ENCODE measurements at regions not wholly inside any gene's neighbourhood (a gene's known extent, or its start where the extent isn't known, plus 50 kb on each side); places are given as distances from the start of the nearest gene placed in this dataset.
"Not testable (repeated sequence)": the region's sequence is repeated elsewhere in the genome, so short reads cannot be mapped to it uniquely, and the experiment has no call there.

- not testable (repeated sequence) for DNase-seq (ENCODE audit: low read depth)
Observed at GRCh38 chr5:89630064-89630463, 747.1 kb upstream of the MEF2C start.

- DNase-seq (ENCODE audit: low read depth) = no peak
Observed at GRCh38 chr5:89628876-89629635, 746.1 kb upstream of the MEF2C start.

GRCh38 chr5:89615839-89616518 is 733.0 kb upstream of the MEF2C start:
- DNase-seq (ENCODE audit: low read depth) = no peak

GRCh38 chr5:89613222-89613956 is 730.4 kb upstream of the MEF2C start:
- DNase-seq (ENCODE audit: low read depth) = no peak

- DNase-seq (ENCODE audit: low read depth) = no peak
Observed at GRCh38 chr5:89606939-89607534, 724.1 kb upstream of the MEF2C start.

- DNase-seq (ENCODE audit: low read depth) = no peak
Observed at GRCh38 chr5:89604342-89604741, 721.4 kb upstream of the MEF2C start.

- no peak for DNase-seq (ENCODE audit: low read depth)
Observed at GRCh38 chr5:89601880-89602279, 718.9 kb upstream of the MEF2C start.

GRCh38 chr5:89597878-89598277 is 714.9 kb upstream of the MEF2C start:
- DNase-seq (ENCODE audit: low read depth) = no peak

GRCh38 chr5:89596821-89597220 is 713.8 kb upstream of the MEF2C start:
- DNase-seq (ENCODE audit: low read depth) = no peak

GRCh38 chr5:89595056-89595455 is 712.1 kb upstream of the MEF2C start:
- no peak for DNase-seq (ENCODE audit: low read depth)

- peak; percentile 14 for DNase-seq (ENCODE audit: low read depth)
Observed at GRCh38 chr5:89584339-89584956, 701.5 kb upstream of the MEF2C start.

GRCh38 chr5:89583534-89583933 is 700.5 kb upstream of the MEF2C start:
- no peak for DNase-seq (ENCODE audit: low read depth)

- DNase-seq (ENCODE audit: low read depth) = no peak
Observed at GRCh38 chr5:89582768-89583339, 699.9 kb upstream of the MEF2C start.

GRCh38 chr5:89580976-89581375 is 698.0 kb upstream of the MEF2C start:
- no peak for DNase-seq (ENCODE audit: low read depth)

- DNase-seq (ENCODE audit: low read depth) = no peak
Observed at GRCh38 chr5:89575319-89575718, 692.3 kb upstream of the MEF2C start.

GRCh38 chr5:89573345-89573744 is 690.4 kb upstream of the MEF2C start:
- DNase-seq (ENCODE audit: low read depth) = no peak

- DNase-seq (ENCODE audit: low read depth) = no peak
Observed at GRCh38 chr5:89572696-89573095, 689.7 kb upstream of the MEF2C start.

GRCh38 chr5:89570557-89570956 is 687.6 kb upstream of the MEF2C start:
- no peak for DNase-seq (ENCODE audit: low read depth)

GRCh38 chr5:89566340-89566739 is 683.4 kb upstream of the MEF2C start:
- no peak for DNase-seq (ENCODE audit: low read depth)

GRCh38 chr5:89560696-89561095 is 677.7 kb upstream of the MEF2C start:
- DNase-seq (ENCODE audit: low read depth) = no peak

- peak; percentile 20 for DNase-seq (ENCODE audit: low read depth)
Observed at GRCh38 chr5:89556215-89556913, 673.4 kb upstream of the MEF2C start.

Measured in fibroblast of the conjunctiva (primary cell).